ENCODE measurements at regions not wholly inside any gene's neighbourhood (a gene's known extent, or its start where the extent isn't known, plus 50 kb on each side); places are given as distances from the start of the nearest gene placed in this dataset.

- no peak overlapping the region for H3K4ac ChIP-seq (ENCODE audit: low read length)
- H2BK12ac ChIP-seq (ENCODE audit: low read length) = no peak overlapping the region
- H2AFZ ChIP-seq (ENCODE audit: low read length) = no peak overlapping the region
- H3K9me3 ChIP-seq (replicated peaks in 1 of 2; ENCODE audit: control insufficient read depth in 2 of 2, insufficient read depth in 1 of 2, low read depth in 1 of 2, low read length in 2 of 2) = no peaks in the 10 kb centered on the region
- no CpG with 5 or more reads among the region's 1 CpG for WGBS, 2 donors (ENCODE audit: extremely low coverage in 2 of 2, insufficient read length in 2 of 2, insufficient replicate concordance in 1 of 2)
- no peaks in the 10 kb centered on the region for H3K27me3 ChIP-seq (ENCODE audit: control insufficient read depth in 3 of 3, insufficient read depth in 3 of 3, low read depth in 1 of 3, low read length in 3 of 3)
- no peak overlapping the region for H3K18ac ChIP-seq (ENCODE audit: low read length)
- H3K79me1 ChIP-seq (ENCODE audit: low read depth, low read length) = no peaks in the 10 kb centered on the region
- no peak for DNase-seq (ENCODE audit: low spot score)
- no peak overlapping the region for H3K27ac ChIP-seq (replicated peaks; ENCODE audit: low read length)
- no peak overlapping the region for H2BK5ac ChIP-seq (ENCODE audit: low read length)
- H3K14ac ChIP-seq (ENCODE audit: low read length) = no peak overlapping the region
- no peak overlapping the region for H3K4me3 ChIP-seq (ENCODE audit: low read length in 2 of 2)
- H3K23ac ChIP-seq (ENCODE audit: low read depth, low read length, poor library complexity) = no peak overlapping the region
- no peak overlapping the region for H4K8ac ChIP-seq (ENCODE audit: low read depth, low read length)
- H3K9ac ChIP-seq (ENCODE audit: low read depth, low read length, poor library complexity) = no peak overlapping the region
- H3K36me3 ChIP-seq (replicated peaks in 1 of 2; ENCODE audit: control insufficient read depth in 2 of 2, insufficient read depth in 2 of 2, low read length in 2 of 2) = no peaks in the 10 kb centered on the region
- no peak overlapping the region for H2BK15ac ChIP-seq (ENCODE audit: low read length)
- no peak overlapping the region for H4K91ac ChIP-seq (ENCODE audit: low read depth, low read length, poor library complexity)
- H2BK120ac ChIP-seq (ENCODE audit: low read depth, low read length) = no peak overlapping the region
- H2AK5ac ChIP-seq (ENCODE audit: low read depth, low read length) = no peak overlapping the region
- H3K4me2 ChIP-seq (ENCODE audit: insufficient read depth, low read length, poor library complexity, severe bottlenecking) = no peak overlapping the region
- peaks cover 7 to 8% of the 10 kb centered on the region in 2 donors for H3K4me1 ChIP-seq (ENCODE audit: control insufficient read depth in 2 of 2, insufficient read depth in 1 of 2, low read depth in 1 of 2, low read length in 2 of 2)
Measured at GRCh38 chr1:101166583-101167120, 70.2 kb upstream of the S1PR1 start.

- no peak overlapping the region for H3K23ac ChIP-seq (ENCODE audit: low read depth, low read length, poor library complexity)
- H4K91ac ChIP-seq (ENCODE audit: low read depth, low read length, poor library complexity) = no peak overlapping the region
- no peak overlapping the region for H3K4ac ChIP-seq (ENCODE audit: low read length)
- H3K4me3 ChIP-seq (ENCODE audit: low read length in 2 of 2) = no peak overlapping the region
- H3K36me3 ChIP-seq (replicated peaks in 1 of 2; ENCODE audit: control insufficient read depth in 2 of 2, insufficient read depth in 2 of 2, low read length in 2 of 2) = no peaks in the 10 kb centered on the region
- DNase-seq (ENCODE audit: low spot score) = no peak
- H3K18ac ChIP-seq (ENCODE audit: low read length) = no peak overlapping the region
- no peak overlapping the region for H3K14ac ChIP-seq (ENCODE audit: low read length)
- H2BK15ac ChIP-seq (ENCODE audit: low read length) = no peak overlapping the region
- no peak overlapping the region for H3K27ac ChIP-seq (replicated peaks; ENCODE audit: low read length)
- no peak overlapping the region for H3K9ac ChIP-seq (ENCODE audit: low read depth, low read length, poor library complexity)
- no peak overlapping the region for H2BK12ac ChIP-seq (ENCODE audit: low read length)
- no peaks in the 10 kb centered on the region for H3K79me1 ChIP-seq (ENCODE audit: low read depth, low read length)
- H2AFZ ChIP-seq (ENCODE audit: low read length) = no peak overlapping the region
- no peak overlapping the region for H2BK120ac ChIP-seq (ENCODE audit: low read depth, low read length)
- H3K4me1 ChIP-seq (ENCODE audit: control insufficient read depth in 2 of 2, insufficient read depth in 1 of 2, low read depth in 1 of 2, low read length in 2 of 2) = peaks cover 7 to 8% of the 10 kb centered on the region in 2 donors
- no peak overlapping the region for H3K4me2 ChIP-seq (ENCODE audit: insufficient read depth, low read length, poor library complexity, severe bottlenecking)
- no peak overlapping the region for H2AK5ac ChIP-seq (ENCODE audit: low read depth, low read length)
- no peaks in the 10 kb centered on the region for H3K27me3 ChIP-seq (ENCODE audit: control insufficient read depth in 3 of 3, insufficient read depth in 3 of 3, low read depth in 1 of 3, low read length in 3 of 3)
- no peak overlapping the region for H2BK5ac ChIP-seq (ENCODE audit: low read length)
- H4K8ac ChIP-seq (ENCODE audit: low read depth, low read length) = no peak overlapping the region
- no peaks in the 10 kb centered on the region for H3K9me3 ChIP-seq (replicated peaks in 1 of 2; ENCODE audit: control insufficient read depth in 2 of 2, insufficient read depth in 1 of 2, low read depth in 1 of 2, low read length in 2 of 2)
Measured at GRCh38 chr1:101165954-101166353, 70.9 kb upstream of the S1PR1 start.

- Histone ChIP-seq H3K4ac (ENCODE audit: low read length) (no peak overlapping the region), H3K23ac (ENCODE audit: low read depth, low read length, poor library complexity) (no peak overlapping the region), H2BK15ac (ENCODE audit: low read length) (no peak overlapping the region), H3K27me3 (ENCODE audit: control insufficient read depth in 3 of 3, insufficient read depth in 3 of 3, low read depth in 1 of 3, low read length in 3 of 3) (no peaks in the 10 kb centered on the region), H3K79me1 (ENCODE audit: low read depth, low read length) (no peaks in the 10 kb centered on the region), H3K4me3 (ENCODE audit: low read length in 2 of 2) (no peak overlapping the region), H2AFZ (ENCODE audit: low read length) (peak overlapping the region; percentile 2), H2BK5ac (ENCODE audit: low read length) (no peak overlapping the region), H3K36me3 (replicated peaks in 1 of 2; ENCODE audit: control insufficient read depth in 2 of 2, insufficient read depth in 2 of 2, low read length in 2 of 2) (no peaks in the 10 kb centered on the region), H3K9me3 (replicated peaks in 1 of 2; ENCODE audit: control insufficient read depth in 2 of 2, insufficient read depth in 1 of 2, low read depth in 1 of 2, low read length in 2 of 2) (no peaks in the 10 kb centered on the region), H2AK5ac (ENCODE audit: low read depth, low read length) (no peak overlapping the region), H3K18ac (ENCODE audit: low read length) (no peak overlapping the region), H4K8ac (ENCODE audit: low read depth, low read length) (no peak overlapping the region), H3K4me1 (ENCODE audit: control insufficient read depth in 2 of 2, insufficient read depth in 1 of 2, low read depth in 1 of 2, low read length in 2 of 2) (peaks cover 7 to 8% of the 10 kb centered on the region in 2 donors), H2BK120ac (ENCODE audit: low read depth, low read length) (no peak overlapping the region), H3K4me2 (ENCODE audit: insufficient read depth, low read length, poor library complexity, severe bottlenecking) (no peak overlapping the region), H3K27ac (replicated peaks; ENCODE audit: low read length) (no peak overlapping the region), H4K91ac (ENCODE audit: low read depth, low read length, poor library complexity) (no peak overlapping the region), H3K9ac (ENCODE audit: low read depth, low read length, poor library complexity) (no peak overlapping the region), H2BK12ac (ENCODE audit: low read length) (no peak overlapping the region), H3K14ac (ENCODE audit: low read length) (no peak overlapping the region)
- no CpG with 5 or more reads among the region's 1 CpG for WGBS, 2 donors (ENCODE audit: extremely low coverage in 2 of 2, insufficient read length in 2 of 2, insufficient replicate concordance in 1 of 2)
- no peak for DNase-seq (ENCODE audit: low spot score)
Measured at GRCh38 chr1:101165532-101165931, 71.3 kb upstream of the S1PR1 start.

- Histone ChIP-seq H2BK12ac (ENCODE audit: low read length) (no peak overlapping the region), H3K18ac (ENCODE audit: low read length) (no peak overlapping the region), H3K4me3 (ENCODE audit: low read length in 2 of 2) (no peak overlapping the region), H3K4ac (ENCODE audit: low read length) (no peak overlapping the region), H3K4me2 (ENCODE audit: insufficient read depth, low read length, poor library complexity, severe bottlenecking) (no peak overlapping the region), H3K9me3 (replicated peaks in 1 of 2; ENCODE audit: control insufficient read depth in 2 of 2, insufficient read depth in 1 of 2, low read depth in 1 of 2, low read length in 2 of 2) (no peaks in the 10 kb centered on the region), H3K27me3 (ENCODE audit: control insufficient read depth in 3 of 3, insufficient read depth in 3 of 3, low read depth in 1 of 3, low read length in 3 of 3) (no peaks in the 10 kb centered on the region), H3K27ac (replicated peaks; ENCODE audit: low read length) (no peak overlapping the region), H3K36me3 (replicated peaks in 1 of 2; ENCODE audit: control insufficient read depth in 2 of 2, insufficient read depth in 2 of 2, low read length in 2 of 2) (no peaks in the 10 kb centered on the region), H2BK120ac (ENCODE audit: low read depth, low read length) (no peak overlapping the region), H3K14ac (ENCODE audit: low read length) (no peak overlapping the region), H3K9ac (ENCODE audit: low read depth, low read length, poor library complexity) (no peak overlapping the region), H2AFZ (ENCODE audit: low read length) (peak overlapping the region; percentile 2), H3K23ac (ENCODE audit: low read depth, low read length, poor library complexity) (no peak overlapping the region), H4K91ac (ENCODE audit: low read depth, low read length, poor library complexity) (no peak overlapping the region), H2BK15ac (ENCODE audit: low read length) (no peak overlapping the region), H3K4me1 (ENCODE audit: control insufficient read depth in 2 of 2, insufficient read depth in 1 of 2, low read depth in 1 of 2, low read length in 2 of 2) (peaks cover 7 to 8% of the 10 kb centered on the region in 2 donors), H3K79me1 (ENCODE audit: low read depth, low read length) (no peaks in the 10 kb centered on the region), H2BK5ac (ENCODE audit: low read length) (no peak overlapping the region), H4K8ac (ENCODE audit: low read depth, low read length) (no peak overlapping the region), H2AK5ac (ENCODE audit: low read depth, low read length) (no peak overlapping the region)
- WGBS, 2 donors (ENCODE audit: extremely low coverage in 2 of 2, insufficient read length in 2 of 2, insufficient replicate concordance in 1 of 2) = no CpG with 5 or more reads among the region's 3 CpGs
- DNase-seq (ENCODE audit: low spot score) = no peak
Measured at GRCh38 chr1:101164776-101165175, 72.0 kb upstream of the S1PR1 start.
